GM21515 (cell line): ENCODE measurements at regions not wholly inside any gene's neighbourhood (a gene's known extent, or its start where the extent isn't known, plus 50 kb on each side); places are given as distances from the start of the nearest gene placed in this dataset.
"Not testable (repeated sequence)": the region's sequence is repeated elsewhere in the genome, so short reads cannot be mapped to it uniquely, and the experiment has no call there.

Experiments used
- ATAC-seq: cut with Tn5 transposase; IDR thresholded peaks from one replicate; pipeline ENCODE4 v1.9.1; 2021; ENCODE audit not compliant: unreplicated experiment

GRCh38 chr20:22100686-22101085 lies 395.2 kb downstream of the PAX1 start:
- no peak for ATAC-seq

- no peak for ATAC-seq
These were observed 393.9 kb downstream of the PAX1 start for GRCh38 chr20:22099348-22099747.

GRCh38 chr20:22098511-22098910 lies 393.0 kb downstream of the PAX1 start:
- no peak for ATAC-seq

- no peak for ATAC-seq
These were observed 387.7 kb downstream of the PAX1 start for GRCh38 chr20:22093122-22093521.

GRCh38 chr20:22088882-22089281 lies 383.4 kb downstream of the PAX1 start:
- no peak for ATAC-seq

- ATAC-seq: no peak
These were observed 375.5 kb downstream of the PAX1 start for GRCh38 chr20:22080985-22081384.

- no peak for ATAC-seq
These were observed 369.2 kb downstream of the PAX1 start for GRCh38 chr20:22074635-22075034.

GRCh38 chr20:22071841-22072240 lies 366.4 kb downstream of the PAX1 start:
- ATAC-seq: no peak

- ATAC-seq: no peak
These were observed 365.2 kb downstream of the PAX1 start for GRCh38 chr20:22070610-22071058.

- ATAC-seq: no peak
These were observed 358.3 kb downstream of the PAX1 start for GRCh38 chr20:22063753-22064152.

GRCh38 chr20:22062874-22063273 lies 357.4 kb downstream of the PAX1 start:
- no peak for ATAC-seq

- ATAC-seq: no peak
These were observed 355.1 kb downstream of the PAX1 start for GRCh38 chr20:22060610-22061009.

GRCh38 chr20:22058746-22059145 lies 353.3 kb downstream of the PAX1 start:
- ATAC-seq: no peak

- ATAC-seq: no peak
These were observed 350.5 kb downstream of the PAX1 start for GRCh38 chr20:22055981-22056380.

- ATAC-seq: no peak
These were observed 346.7 kb downstream of the PAX1 start for GRCh38 chr20:22052025-22052650.

GRCh38 chr20:22045956-22046507 lies 340.6 kb downstream of the PAX1 start:
- not testable (repeated sequence) for ATAC-seq

GRCh38 chr20:22027423-22027822 lies 322.0 kb downstream of the PAX1 start:
- no peak for ATAC-seq

GRCh38 chr20:22020201-22020600 lies 314.7 kb downstream of the PAX1 start:
- ATAC-seq: no peak

- ATAC-seq: no peak
These were observed 303.0 kb downstream of the PAX1 start for GRCh38 chr20:22008456-22008855.

- ATAC-seq: no peak
These were observed 300.8 kb downstream of the PAX1 start for GRCh38 chr20:22006306-22006705.

- no peak for ATAC-seq
These were observed 300.1 kb downstream of the PAX1 start for GRCh38 chr20:22005535-22005934.

- ATAC-seq: no peak
These were observed 299.5 kb downstream of the PAX1 start for GRCh38 chr20:22004946-22005345.

- ATAC-seq: no peak
These were observed 298.2 kb downstream of the PAX1 start for GRCh38 chr20:22003680-22004079.
